Right lobe of liver (tissue), 6 donors: ENCODE measurements at regions not wholly inside any gene's neighbourhood (a gene's known extent, or its start where the extent isn't known, plus 50 kb on each side); places are given as distances from the start of the nearest gene placed in this dataset.

Source experiments
- ATAC-seq, 4 donors: fragments of 200-7000 bp; cut with Tn5 transposase; one replicate each; pipeline ENCODE4 v1.9.1; 2020; ENCODE audit warnings: mild to moderate bottlenecking in 4 of 4, moderate library complexity in 4 of 4
- DNase-seq, 3 donors: peaks; one replicate each; pipeline ENCODE4 v3.0.0-alpha.2; 2020
- H3K27ac ChIP-seq, 3 donors: fragments of 200-600 bp; one replicate each; pipeline ENCODE4 v1.8.0; 2022
- H3K27me3 ChIP-seq, 2 donors: fragments of 200-600 bp; one replicate each; pipeline ENCODE4 v1.8.0; 2022
- H3K36me3 ChIP-seq, 4 donors: fragments of 200-600 bp; sonication (generic) in 1 of 4; one replicate each; pipeline versions ENCODE4 v1.5.1 to v1.8.0; 2017 to 2022; ENCODE audit warnings: control low read depth in 1 of 4
- H3K4me1 ChIP-seq, 4 donors: fragments of 200-600 bp; sonication (generic) in 1 of 4; one replicate each; pipeline versions ENCODE4 v1.5.1 to v1.8.0; 2017 to 2022; ENCODE audit warnings: control low read depth in 1 of 4
- H3K4me3 ChIP-seq, 3 donors: fragments of 200-600 bp; one replicate each; pipeline ENCODE4 v1.8.0; 2022
- H3K9me3 ChIP-seq, 4 donors: fragments of 200-600 bp; sonication (generic) in 1 of 4; one replicate each; pipeline versions ENCODE4 v1.5.1 to v1.8.0; 2017 to 2022; ENCODE audit warnings: control low read depth in 1 of 4
- POLR2A ChIP-seq: fragments of 450-650 bp; IDR thresholded peaks from one replicate; pipeline ENCODE4 v1.6.1; 2017; ENCODE audit warnings: antibody characterized with exemption, mild to moderate bottlenecking
- WGBS: methylation state at CpG from one replicate; pipeline ENCODE4 v1.1.6; 2018; ENCODE audit warnings: low coverage, low lambda C conversion rate; ENCODE audit not compliant: insufficient coverage; ENCODE audit errors: missing lambda C conversion rate; 5-methylcytosine and 5-hydroxymethylcytosine counted together
- intact Hi-C, 2 donors: fragments of 100-400 bp; cut with DNase I; formaldehyde crosslinking; loops; one replicate each; pipeline versions ENCODE4 v1.11.2 to v1.14.1; 2022
- TF ChIP-seq, protein P1 (sequence below), 4 donors: fragments of 200-600 bp in 3 of 4; fragments of 450-650 bp in 1 of 4; IDR thresholded peaks; one replicate each; pipeline versions ENCODE4 v1.5.1 to v1.8.0; 2016 to 2022; ENCODE audit warnings: antibody characterized with exemption in 4 of 4, mild to moderate bottlenecking in 2 of 4
- donor health status: DM: no; HTN: yes; CAD: no.
- donor health status: DM: no; HTN: no; CAD: no.
- donor health status: DM: no; HTN: no; CAD: no.
- donor health status: DM: no; HTN: yes; CAD: no.
- donor health status: DM: no; HTN: yes; CAD: no.

DNA sequence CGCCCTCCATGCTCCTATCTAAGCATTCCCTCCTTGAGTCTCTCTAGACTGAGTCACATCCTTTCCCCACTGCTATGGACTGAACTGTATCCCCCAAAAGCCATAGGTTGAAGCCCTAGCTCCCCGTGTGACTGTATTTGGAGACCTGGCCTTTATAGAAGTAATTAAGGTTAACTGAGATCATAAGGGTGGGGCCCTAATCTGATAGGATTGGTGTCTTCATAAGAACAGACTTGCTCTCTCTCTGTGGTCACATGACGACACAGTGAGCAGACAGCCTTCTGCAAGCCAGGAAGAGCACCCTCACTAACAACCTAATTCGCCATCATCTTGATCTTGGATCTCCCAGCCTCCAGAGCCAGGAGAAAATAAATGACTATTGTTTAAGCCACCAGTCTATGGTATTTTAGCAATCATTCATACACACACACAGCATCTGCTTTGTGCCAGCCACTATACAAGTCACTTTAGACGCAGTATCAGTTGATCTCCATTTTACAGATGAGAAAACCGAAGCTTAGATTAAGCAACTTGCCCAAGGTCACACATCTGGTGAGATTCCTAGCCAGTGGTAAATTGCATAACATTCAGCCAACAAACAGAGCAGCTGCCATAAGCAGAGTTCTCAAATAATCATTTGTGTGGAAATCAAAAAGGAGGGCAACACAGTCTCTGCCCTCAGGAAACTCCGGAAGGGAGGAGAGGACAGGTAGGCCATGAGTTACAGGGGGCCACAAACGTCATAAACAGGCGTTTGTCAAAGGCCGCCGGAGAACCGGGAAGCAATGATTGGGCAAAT, 66.3 kb upstream of the HES1 start:
- Histone ChIP-seq H3K27ac (peak overlapping the region; percentile 83 to 94 (median 87)), H3K27me3 (no peaks in the 10 kb centered on the region), H3K4me1 (peaks cover 0 to 30% (median 14%) of the 10 kb centered on the region in 4 donors), H3K36me3 (no peaks in the 10 kb centered on the region), H3K9me3 (no peaks in the 10 kb centered on the region), H3K4me3 (peak overlapping the region in 2 of 3 donors; percentile 59 to 62)
- WGBS = 48% methylated on average over 11 of the region's 12 CpGs
- DNase-seq = peak; percentile 54 to 72 (median 67)
- intact Hi-C loops = loop anchor here in 1 of 2 donors (10.0 kb wide), 1 partner anchor 65 kb away; the partner anchor contains the start of gene HES1
- TF ChIP-seq, protein P1, sequence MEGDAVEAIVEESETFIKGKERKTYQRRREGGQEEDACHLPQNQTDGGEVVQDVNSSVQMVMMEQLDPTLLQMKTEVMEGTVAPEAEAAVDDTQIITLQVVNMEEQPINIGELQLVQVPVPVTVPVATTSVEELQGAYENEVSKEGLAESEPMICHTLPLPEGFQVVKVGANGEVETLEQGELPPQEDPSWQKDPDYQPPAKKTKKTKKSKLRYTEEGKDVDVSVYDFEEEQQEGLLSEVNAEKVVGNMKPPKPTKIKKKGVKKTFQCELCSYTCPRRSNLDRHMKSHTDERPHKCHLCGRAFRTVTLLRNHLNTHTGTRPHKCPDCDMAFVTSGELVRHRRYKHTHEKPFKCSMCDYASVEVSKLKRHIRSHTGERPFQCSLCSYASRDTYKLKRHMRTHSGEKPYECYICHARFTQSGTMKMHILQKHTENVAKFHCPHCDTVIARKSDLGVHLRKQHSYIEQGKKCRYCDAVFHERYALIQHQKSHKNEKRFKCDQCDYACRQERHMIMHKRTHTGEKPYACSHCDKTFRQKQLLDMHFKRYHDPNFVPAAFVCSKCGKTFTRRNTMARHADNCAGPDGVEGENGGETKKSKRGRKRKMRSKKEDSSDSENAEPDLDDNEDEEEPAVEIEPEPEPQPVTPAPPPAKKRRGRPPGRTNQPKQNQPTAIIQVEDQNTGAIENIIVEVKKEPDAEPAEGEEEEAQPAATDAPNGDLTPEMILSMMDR (IDR thresholded peaks at IDR 0.05) = no peak
- TF ChIP-seq POLR2A = no peak
- ATAC-seq = peak; percentile 34 to 72 (median 46)

DNA sequence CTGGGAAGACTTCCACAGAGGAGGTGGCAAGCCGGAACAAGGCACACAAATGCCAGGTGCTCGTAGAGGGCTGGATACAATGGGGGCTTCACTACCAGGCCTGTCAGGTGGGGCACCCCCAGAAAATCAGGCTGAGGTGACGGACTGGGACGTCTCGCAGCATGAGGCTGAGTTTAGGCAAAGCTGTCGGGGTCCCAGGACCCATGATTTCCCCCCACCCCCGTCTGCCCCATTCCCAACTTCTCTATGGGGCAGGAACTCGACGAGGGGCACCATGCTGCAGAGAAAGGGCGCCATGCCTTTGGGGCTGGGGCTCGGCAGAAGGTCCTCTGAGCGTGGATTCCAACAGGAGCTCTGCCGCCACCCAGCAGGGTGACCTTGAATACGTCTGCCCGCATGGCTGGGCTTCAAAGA, 65.7 kb upstream of the HES1 start:
- intact Hi-C loops = loop anchor here in 1 of 2 donors (10.0 kb wide), 1 partner anchor 65 kb away; the partner anchor contains the start of gene HES1

DNA sequence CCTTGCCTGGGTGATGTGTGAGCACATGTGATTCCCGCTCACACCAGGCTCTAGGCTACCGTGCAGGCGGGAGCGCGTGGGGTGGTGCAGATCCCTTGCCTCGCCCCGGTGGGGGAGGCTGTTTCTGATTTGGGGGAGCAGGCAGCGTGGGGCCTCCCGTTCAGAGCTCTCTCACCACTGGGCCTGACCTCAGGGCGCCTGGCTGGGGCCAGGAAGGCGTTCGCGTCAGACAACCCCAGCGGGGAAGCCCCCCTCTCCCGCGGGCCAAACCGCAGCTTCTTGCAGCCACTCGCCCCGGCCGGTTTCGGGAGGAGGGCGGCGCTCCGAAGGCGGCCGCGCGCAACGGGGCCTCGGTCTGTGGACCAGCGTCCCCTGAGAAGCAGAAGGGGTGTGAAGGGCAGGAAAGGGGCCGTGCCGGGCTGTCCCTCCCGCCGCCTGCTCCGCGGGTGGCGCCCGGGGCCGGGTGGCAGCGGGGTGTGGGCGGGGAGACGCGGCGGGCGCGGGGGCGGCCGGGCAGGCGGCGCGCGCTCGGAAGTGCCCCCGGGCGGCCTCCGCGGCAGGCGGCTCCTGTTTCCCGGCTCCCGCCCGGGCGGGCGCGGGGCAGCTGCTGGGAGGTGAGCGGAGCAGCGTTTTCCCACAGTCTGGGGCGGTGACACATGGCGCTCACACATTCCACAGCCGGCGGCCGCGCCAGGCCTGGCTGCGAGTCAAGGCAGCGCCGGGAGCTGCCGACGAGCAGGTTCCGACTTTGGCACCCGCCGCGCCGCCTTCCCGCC, 65.1 kb upstream of the HES1 start:
- WGBS = 0% methylated on average over 3 of the region's 84 CpGs
- TF ChIP-seq, protein P1 (IDR thresholded peaks at IDR 0.05) = peak in 2 of 4 donors; percentile 4 to 11
- TF ChIP-seq POLR2A = peak; percentile 66

More for the DNA sequence above, 65.7 kb upstream of the HES1 start:
- H3K9me3 ChIP-seq = no peaks in the 10 kb centered on the region
- peak overlapping the region; percentile 31 to 62 (median 59) for H3K4me3 ChIP-seq
- no peaks in the 10 kb centered on the region for H3K36me3 ChIP-seq
- peak overlapping the region; percentile 83 to 94 (median 87) for H3K27ac ChIP-seq
- peak; percentile 32 for TF ChIP-seq POLR2A
- TF ChIP-seq, protein P1 (IDR thresholded peaks at IDR 0.05) = no peak
- DNase-seq (peak in 1 of 3 donors; percentile 52), ATAC-seq (no peak)
- WGBS = 38% methylated on average over 8 of the region's 15 CpGs
- no peaks in the 10 kb centered on the region for H3K27me3 ChIP-seq
- peaks cover 0 to 31% (median 17%) of the 10 kb centered on the region in 4 donors for H3K4me1 ChIP-seq

DNA sequence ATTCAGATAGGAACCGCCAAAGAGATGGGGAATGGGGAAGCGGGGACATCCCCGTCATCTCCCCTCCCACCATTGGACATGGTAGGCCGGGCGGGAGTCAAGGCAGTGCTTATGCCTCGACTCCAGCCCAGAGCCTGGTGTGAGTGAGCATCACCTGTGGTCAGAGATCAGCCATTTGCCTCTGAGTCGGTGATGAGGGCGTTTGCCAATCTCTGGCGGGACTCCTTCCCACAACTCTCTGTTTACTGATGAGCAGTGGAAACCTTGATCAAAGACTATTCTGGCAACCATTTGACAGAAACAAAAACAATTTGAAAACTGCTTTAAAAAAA, 63.9 kb upstream of the HES1 start:
- Histone ChIP-seq H3K4me1 (peaks cover 0 to 49% (median 23%) of the 10 kb centered on the region in 4 donors), H3K9me3 (no peaks in the 10 kb centered on the region), H3K27me3 (no peaks in the 10 kb centered on the region), H3K36me3 (no peaks in the 10 kb centered on the region), H3K4me3 (no peak overlapping the region), H3K27ac (peak overlapping the region; percentile 83 to 94 (median 87))
- 47% methylated on average over 4 of the region's 9 CpGs for WGBS
- TF ChIP-seq POLR2A = no peak
- TF ChIP-seq, protein P1 (IDR thresholded peaks at IDR 0.05) = no peak
- intact Hi-C loops = loop anchor here in 1 of 2 donors (10.0 kb wide), 1 partner anchor 63 kb away; the partner anchor contains the start of gene HES1
- ATAC-seq (peak in 3 of 4 donors; percentile 10 to 32 (median 17)), DNase-seq (peak; percentile 63 to 73 (median 69))

More for the DNA sequence above, 65.1 kb upstream of the HES1 start:
- Histone ChIP-seq H3K36me3 (no peaks in the 10 kb centered on the region), H3K9me3 (no peaks in the 10 kb centered on the region), H3K27ac (peak overlapping the region; percentile 83 to 94 (median 87)), H3K4me3 (peak overlapping the region; percentile 31 to 62 (median 59)), H3K27me3 (no peaks in the 10 kb centered on the region), H3K4me1 (peaks cover 0 to 37% (median 19%) of the 10 kb centered on the region in 4 donors)
- intact Hi-C loops = loop anchor here in 1 of 2 donors (10.0 kb wide), 1 partner anchor 64 kb away; the partner anchor contains the start of gene HES1
- ATAC-seq (peak; percentile 58 to 78 (median 69)), DNase-seq (peak; percentile 91 to 93 (median 92))
